ENCODE measurements at regions not wholly inside any gene's neighbourhood (a gene's known extent, or its start where the extent isn't known, plus 50 kb on each side); places are given as distances from the start of the nearest gene placed in this dataset.

- TF ChIP-seq CTCF (IDR thresholded peaks at IDR 0.05; ENCODE audit: insufficient read depth, low read depth, low read length), result no peak
- no peak for DNase-seq (ENCODE audit: low read depth)
These were observed 618.0 kb upstream of the ARGLU1 start for GRCh38 chr13:107185889-107186288.

GRCh38 chr13:107170270-107170931 is 602.5 kb upstream of the ARGLU1 start:
- no peaks in the 10 kb centered on the region for H3K27me3 ChIP-seq (ENCODE audit: control insufficient read depth, insufficient read depth, low read length)
- POLR2A ChIA-PET, result no interaction called here
- no peak for TF ChIP-seq CTCF (IDR thresholded peaks at IDR 0.05; ENCODE audit: insufficient read depth, low read depth, low read length)
- H3K36me3 ChIP-seq (ENCODE audit: control insufficient read depth, insufficient read depth, low read length), result no peaks in the 10 kb centered on the region
- no peak overlapping the region for H3K4me3 ChIP-seq (ENCODE audit: low read depth, low read length)
- CTCF ChIA-PET, result interaction anchor here (0.6 kb wide), 1 partner anchor 41 kb away, joined by 3 read pairs; no protein-coding TSS in a partner anchor
- DNase-seq (ENCODE audit: low read depth), result no peak

More at GRCh38 chr13:107185889-107186288, 618.0 kb upstream of the ARGLU1 start:
- Histone ChIP-seq H3K4me3 (ENCODE audit: low read depth, low read length) (no peak overlapping the region), H3K27me3 (ENCODE audit: control insufficient read depth, insufficient read depth, low read length) (no peaks in the 10 kb centered on the region), H3K36me3 (ENCODE audit: control insufficient read depth, insufficient read depth, low read length) (no peaks in the 10 kb centered on the region)
- POLR2A ChIA-PET, result no interaction called here
- CTCF ChIA-PET, result no interaction called here

GRCh38 chr13:107157271-107157670 is 589.3 kb upstream of the ARGLU1 start:
- DNase-seq (ENCODE audit: low read depth), result peak; percentile 9
- no peaks in the 10 kb centered on the region for H3K36me3 ChIP-seq (ENCODE audit: control insufficient read depth, insufficient read depth, low read length)
- no peak for TF ChIP-seq CTCF (IDR thresholded peaks at IDR 0.05; ENCODE audit: insufficient read depth, low read depth, low read length)
- ChIA-PET POLR2A (no interaction called here), CTCF (no interaction called here)
- H3K27me3 ChIP-seq (ENCODE audit: control insufficient read depth, insufficient read depth, low read length), result no peaks in the 10 kb centered on the region
- H3K4me3 ChIP-seq (ENCODE audit: low read depth, low read length), result no peak overlapping the region

- Histone ChIP-seq H3K27me3 (ENCODE audit: control insufficient read depth, insufficient read depth, low read length) (no peaks in the 10 kb centered on the region), H3K36me3 (ENCODE audit: control insufficient read depth, insufficient read depth, low read length) (no peaks in the 10 kb centered on the region), H3K4me3 (ENCODE audit: low read depth, low read length) (no peak overlapping the region)
- TF ChIP-seq CTCF (IDR thresholded peaks at IDR 0.05; ENCODE audit: insufficient read depth, low read depth, low read length), result no peak
- DNase-seq (ENCODE audit: low read depth), result no peak
- ChIA-PET CTCF (no interaction called here), POLR2A (no interaction called here)
These were observed 576.5 kb upstream of the ARGLU1 start for GRCh38 chr13:107144432-107144831.

- no peaks in the 10 kb centered on the region for H3K27me3 ChIP-seq (ENCODE audit: control insufficient read depth, insufficient read depth, low read length)
- ChIA-PET POLR2A (no interaction called here), CTCF (no interaction called here)
- H3K36me3 ChIP-seq (ENCODE audit: control insufficient read depth, insufficient read depth, low read length), result no peaks in the 10 kb centered on the region
- TF ChIP-seq CTCF (IDR thresholded peaks at IDR 0.05; ENCODE audit: insufficient read depth, low read depth, low read length), result no peak
- H3K4me3 ChIP-seq (ENCODE audit: low read depth, low read length), result no peak overlapping the region
- DNase-seq (ENCODE audit: low read depth), result no peak
These were observed 573.8 kb upstream of the ARGLU1 start for GRCh38 chr13:107141767-107142166.

Measured in BJ (cell line).